ENCODE measurements at regions not wholly inside any gene's neighbourhood (a gene's known extent, or its start where the extent isn't known, plus 50 kb on each side); places are given as distances from the start of the nearest gene placed in this dataset.

DNA sequence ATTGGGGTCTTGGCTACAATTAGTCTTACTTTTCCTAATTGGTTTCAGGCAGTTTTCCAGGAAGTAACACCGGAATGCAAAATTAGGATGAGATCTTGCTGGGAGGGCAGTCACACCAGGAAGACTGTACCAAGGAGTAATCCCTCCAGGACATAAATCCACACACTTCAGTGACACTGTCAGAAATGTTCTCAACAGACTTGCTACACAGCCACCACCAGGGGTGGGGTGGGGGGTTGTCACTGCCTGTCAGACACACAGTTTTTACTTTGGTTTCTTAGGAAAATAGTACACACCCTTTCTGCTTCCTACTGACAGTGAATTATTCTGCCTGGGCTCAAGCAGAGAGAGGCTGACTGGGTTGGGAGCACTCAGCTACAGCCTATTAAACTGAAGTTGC lies 102.9 kb upstream of the CCDC196 start:
- peaks cover 0 to 9% of the 10 kb centered on the region in 2 donors for H3K4me1 ChIP-seq (replicated peaks in 1 of 2)
- H3K4me3 ChIP-seq: no peak overlapping the region
- TF ChIP-seq, protein P1, sequence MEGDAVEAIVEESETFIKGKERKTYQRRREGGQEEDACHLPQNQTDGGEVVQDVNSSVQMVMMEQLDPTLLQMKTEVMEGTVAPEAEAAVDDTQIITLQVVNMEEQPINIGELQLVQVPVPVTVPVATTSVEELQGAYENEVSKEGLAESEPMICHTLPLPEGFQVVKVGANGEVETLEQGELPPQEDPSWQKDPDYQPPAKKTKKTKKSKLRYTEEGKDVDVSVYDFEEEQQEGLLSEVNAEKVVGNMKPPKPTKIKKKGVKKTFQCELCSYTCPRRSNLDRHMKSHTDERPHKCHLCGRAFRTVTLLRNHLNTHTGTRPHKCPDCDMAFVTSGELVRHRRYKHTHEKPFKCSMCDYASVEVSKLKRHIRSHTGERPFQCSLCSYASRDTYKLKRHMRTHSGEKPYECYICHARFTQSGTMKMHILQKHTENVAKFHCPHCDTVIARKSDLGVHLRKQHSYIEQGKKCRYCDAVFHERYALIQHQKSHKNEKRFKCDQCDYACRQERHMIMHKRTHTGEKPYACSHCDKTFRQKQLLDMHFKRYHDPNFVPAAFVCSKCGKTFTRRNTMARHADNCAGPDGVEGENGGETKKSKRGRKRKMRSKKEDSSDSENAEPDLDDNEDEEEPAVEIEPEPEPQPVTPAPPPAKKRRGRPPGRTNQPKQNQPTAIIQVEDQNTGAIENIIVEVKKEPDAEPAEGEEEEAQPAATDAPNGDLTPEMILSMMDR (IDR thresholded peaks at IDR 0.05): no peak
- no peak for TF ChIP-seq POLR2A (IDR thresholded peaks at IDR 0.05)
- intact Hi-C loops (cut with DNase I): no loop called here
- no peaks in the 10 kb centered on the region for H3K9me3 ChIP-seq (replicated peaks in 1 of 3)
- WGBS, 4 donors: 48 to 72% (median 69%) methylated on average over 1 of the region's 1 CpG
- no peaks in the 10 kb centered on the region for H3K36me3 ChIP-seq (replicated peaks in 1 of 2)
- DNase-seq: no peak
- H3K27ac ChIP-seq: no peak overlapping the region
- H3K27me3 ChIP-seq: no peaks in the 10 kb centered on the region

DNA sequence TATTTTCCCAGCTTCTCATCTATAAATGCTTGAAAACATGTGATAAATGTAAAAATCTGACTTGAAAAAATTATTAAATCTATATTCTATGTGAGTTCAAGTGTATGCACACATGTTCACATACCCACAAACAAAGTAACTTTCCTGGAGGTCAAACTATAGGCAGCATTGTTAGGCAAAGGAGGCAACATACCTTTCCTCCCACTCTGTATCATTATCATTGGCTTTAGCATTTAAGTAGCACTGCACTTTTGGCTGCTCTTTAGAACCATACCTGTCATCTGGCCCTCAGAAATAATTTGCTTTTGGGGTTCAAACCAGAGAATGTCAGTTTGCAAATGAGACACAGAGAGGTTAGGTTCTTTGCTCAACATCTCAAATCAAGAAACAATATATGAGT lies 102.4 kb upstream of the CCDC196 start:
- Histone ChIP-seq H3K36me3 (replicated peaks in 1 of 2) (no peaks in the 10 kb centered on the region), H3K27me3 (no peaks in the 10 kb centered on the region), H3K4me1 (replicated peaks in 1 of 2) (peaks cover 0 to 9% of the 10 kb centered on the region in 2 donors), H3K27ac (no peak overlapping the region), H3K9me3 (replicated peaks in 1 of 3) (no peaks in the 10 kb centered on the region), H3K4me3 (no peak overlapping the region)
- intact Hi-C loops (cut with DNase I): no loop called here
- no peak for DNase-seq
- TF ChIP-seq POLR2A (IDR thresholded peaks at IDR 0.05): no peak
- TF ChIP-seq, protein P1 (IDR thresholded peaks at IDR 0.05): no peak

DNA sequence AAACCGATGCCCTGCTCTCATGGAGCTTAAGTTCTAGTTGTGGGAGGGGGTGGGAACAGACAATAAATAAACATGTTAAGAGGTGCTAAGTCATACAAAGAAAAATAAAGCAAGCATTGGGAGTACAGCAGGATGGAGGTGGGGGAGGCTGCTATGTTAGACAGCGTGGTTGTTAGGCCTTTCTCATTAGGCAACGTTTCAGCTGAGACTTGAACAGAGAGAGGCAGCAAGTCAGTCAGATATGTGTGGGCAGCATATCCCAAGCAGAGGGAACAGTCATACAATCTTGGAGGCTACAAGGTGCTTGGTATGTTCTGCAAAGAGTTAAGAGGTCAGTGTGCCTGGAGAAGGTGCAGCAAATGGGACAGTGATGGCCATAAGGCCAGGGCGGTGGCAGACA lies 97.7 kb upstream of the CCDC196 start:
- H3K9me3 ChIP-seq (replicated peaks in 1 of 3): no peaks in the 10 kb centered on the region
- no peak overlapping the region for H3K27ac ChIP-seq
- no peak for DNase-seq
- TF ChIP-seq POLR2A (IDR thresholded peaks at IDR 0.05): no peak
- TF ChIP-seq, protein P1 (IDR thresholded peaks at IDR 0.05): no peak
- no peak overlapping the region for H3K4me3 ChIP-seq
- WGBS, 4 donors: 81 to 85% (median 85%) methylated on average over 4 of the region's 4 CpGs
- no peaks in the 10 kb centered on the region for H3K27me3 ChIP-seq
- H3K4me1 ChIP-seq (replicated peaks in 1 of 2): no peaks in the 10 kb centered on the region
- intact Hi-C loops (cut with DNase I): no loop called here
- no peaks in the 10 kb centered on the region for H3K36me3 ChIP-seq (replicated peaks in 1 of 2)

DNA sequence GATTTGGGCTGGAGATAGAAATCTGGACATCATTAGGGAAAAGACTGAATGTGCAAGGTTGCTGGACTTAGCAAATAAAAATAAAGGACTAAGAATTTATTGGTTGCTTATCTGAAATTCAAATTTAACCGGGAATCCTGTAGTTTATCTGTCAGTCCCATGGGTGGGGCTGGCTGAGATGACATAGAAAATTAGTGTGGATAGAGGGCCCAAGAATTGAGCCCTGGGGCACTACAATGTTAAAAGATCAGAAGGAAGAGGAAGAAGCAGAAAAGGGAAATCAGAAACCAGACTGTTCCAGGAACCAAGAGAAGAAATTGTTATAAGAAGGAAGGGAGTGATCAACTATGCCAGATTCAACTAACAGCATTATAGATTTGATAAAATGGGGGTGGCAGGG lies 96.7 kb upstream of the CCDC196 start:
- intact Hi-C loops (cut with DNase I): no loop called here

More for the DNA sequence above, 96.7 kb upstream of the CCDC196 start:
- Histone ChIP-seq H3K27me3 (no peaks in the 10 kb centered on the region), H3K4me3 (no peak overlapping the region), H3K27ac (no peak overlapping the region), H3K9me3 (replicated peaks in 1 of 3) (no peaks in the 10 kb centered on the region), H3K4me1 (replicated peaks in 1 of 2) (no peaks in the 10 kb centered on the region), H3K36me3 (replicated peaks in 1 of 2) (no peaks in the 10 kb centered on the region)
- 87 to 96% (median 91%) methylated on average over 1 of the region's 1 CpG for WGBS, 4 donors
- no peak for TF ChIP-seq POLR2A (IDR thresholded peaks at IDR 0.05)
- TF ChIP-seq, protein P1 (IDR thresholded peaks at IDR 0.05): no peak
- DNase-seq: no peak
